Naive thymus-derived CD8-positive, alpha-beta T cell (primary cell): ENCODE measurements at regions not wholly inside any gene's neighbourhood (a gene's known extent, or its start where the extent isn't known, plus 50 kb on each side); places are given as distances from the start of the nearest gene placed in this dataset.

Source experiments
- ATAC-seq, 2 donors: fragments of 150-1000 bp; cut with Tn5 transposase in 1 of 2; sonication (Bioruptor Pico), chemical (Tn5 transposase) in 1 of 2; 1 replicate in 1 of 2; 2 replicates in 1 of 2; pipeline ENCODE4 v1.10.0; 2021; ENCODE audit warnings: mild to moderate bottlenecking in 2 of 2, moderate library complexity in 2 of 2
- POLR2A ChIA-PET: fragments of 350-600 bp; sonication (Branson Sonifier 250); formaldehyde crosslinking; loops from one replicate; lab custom pipeline; 2021; ENCODE audit warnings: antibody characterized with exemption; lab: Charles Lee
- DNase-seq, 10 donors: peaks; one replicate each; pipeline versions ENCODE4 v3.0.0 to v3.0.0-alpha.2; 2020 to 2022
- H3K27ac Mint-ChIP-seq, 10 donors: one replicate each; pipeline ENCODE4 v1.8.0; 2020 to 2022; ENCODE audit warnings: mild to moderate bottlenecking in 10 of 10, mixed read lengths in 10 of 10, moderate library complexity in 4 of 10, inconsistent platforms in 1 of 10
- H3K27me3 Mint-ChIP-seq, 5 donors: one replicate each; pipeline ENCODE4 v1.8.0; 2021 to 2022; ENCODE audit warnings: mixed read lengths in 5 of 5
- H3K36me3 Mint-ChIP-seq, 3 donors: one replicate each; pipeline ENCODE4 v1.8.0; 2020 to 2022; ENCODE audit warnings: mixed read lengths in 3 of 3, mild to moderate bottlenecking in 2 of 3, inconsistent platforms in 1 of 3
- H3K4me1 Mint-ChIP-seq, 4 donors: one replicate each; pipeline ENCODE4 v1.8.0; 2021 to 2022; ENCODE audit warnings: mixed read lengths in 4 of 4
- H3K4me3 Mint-ChIP-seq, 10 donors: one replicate each; pipeline ENCODE4 v1.8.0; 2020 to 2022; ENCODE audit warnings: mild to moderate bottlenecking in 10 of 10, mixed read lengths in 10 of 10, moderate library complexity in 6 of 10, inconsistent platforms in 1 of 10
- H3K9me3 Mint-ChIP-seq, 9 donors: one replicate each; pipeline ENCODE4 v1.8.0; 2020 to 2022; ENCODE audit warnings: mixed read lengths in 9 of 9, mild to moderate bottlenecking in 3 of 9, inconsistent platforms in 1 of 9, moderate library complexity in 1 of 9

GRCh38 chr3:158882445-158882844 is 80.6 kb downstream of the MFSD1 start:
- peaks cover 0 to 3% (median 0%) of the 10 kb centered on the region in 5 donors for H3K27me3 Mint-ChIP-seq
- POLR2A ChIA-PET, result no interaction called here
- no peak overlapping the region for H3K27ac Mint-ChIP-seq
- H3K36me3 Mint-ChIP-seq, result peaks cover 0 to 24% (median 12%) of the 10 kb centered on the region in 3 donors
- DNase-seq (no peak), ATAC-seq (no peak)
- no peak overlapping the region for H3K4me3 Mint-ChIP-seq
- peaks cover 8 to 30% (median 17%) of the 10 kb centered on the region in 9 donors for H3K9me3 Mint-ChIP-seq
- peaks cover 0 to 2% (median 0%) of the 10 kb centered on the region in 4 donors for H3K4me1 Mint-ChIP-seq

- Mint-ChIP-seq H3K9me3 (no peaks in the 10 kb centered on the region), H3K4me1 (no peaks in the 10 kb centered on the region), H3K36me3 (peaks cover 0 to 3% (median 0%) of the 10 kb centered on the region in 3 donors), H3K27ac (no peak overlapping the region), H3K27me3 (peaks cover 0 to 10% (median 2%) of the 10 kb centered on the region in 5 donors), H3K4me3 (no peak overlapping the region)
- no peak for ATAC-seq
- POLR2A ChIA-PET, result no interaction called here
- DNase-seq, result no peak
Measured at GRCh38 chr3:158896729-158897128, 94.9 kb downstream of the MFSD1 start.

- H3K27ac Mint-ChIP-seq, result no peak overlapping the region
- POLR2A ChIA-PET, result no interaction called here
- H3K36me3 Mint-ChIP-seq, result no peaks in the 10 kb centered on the region
- DNase-seq (no peak), ATAC-seq (no peak)
- peaks cover 2 to 20% (median 9%) of the 10 kb centered on the region in 5 donors for H3K27me3 Mint-ChIP-seq
- H3K4me3 Mint-ChIP-seq, result no peak overlapping the region
- H3K4me1 Mint-ChIP-seq, result no peaks in the 10 kb centered on the region
- peaks cover 0 to 4% (median 0%) of the 10 kb centered on the region in 9 donors for H3K9me3 Mint-ChIP-seq
Measured at GRCh38 chr3:158906749-158907148, 104.9 kb downstream of the MFSD1 start.

- H3K4me1 Mint-ChIP-seq, result no peaks in the 10 kb centered on the region
- no peak overlapping the region for H3K27ac Mint-ChIP-seq
- POLR2A ChIA-PET, result no interaction called here
- no peaks in the 10 kb centered on the region for H3K36me3 Mint-ChIP-seq
- DNase-seq (no peak), ATAC-seq (no peak)
- H3K9me3 Mint-ChIP-seq, result peaks cover 0 to 4% (median 0%) of the 10 kb centered on the region in 9 donors
- no peak overlapping the region for H3K4me3 Mint-ChIP-seq
- H3K27me3 Mint-ChIP-seq, result peaks cover 2 to 20% (median 11%) of the 10 kb centered on the region in 5 donors
Measured at GRCh38 chr3:158908187-158908734, 106.4 kb downstream of the MFSD1 start.

- Mint-ChIP-seq H3K36me3 (no peaks in the 10 kb centered on the region), H3K27ac (no peak overlapping the region), H3K4me1 (no peaks in the 10 kb centered on the region), H3K4me3 (no peak overlapping the region), H3K9me3 (peaks cover 0 to 4% (median 0%) of the 10 kb centered on the region in 9 donors), H3K27me3 (peaks cover 4 to 20% (median 11%) of the 10 kb centered on the region in 5 donors)
- DNase-seq (no peak), ATAC-seq (no peak)
- POLR2A ChIA-PET, result no interaction called here
Measured at GRCh38 chr3:158909870-158910269, 108.0 kb downstream of the MFSD1 start.

GRCh38 chr3:158911586-158911985 is 109.7 kb downstream of the MFSD1 start:
- Mint-ChIP-seq H3K4me1 (no peaks in the 10 kb centered on the region), H3K4me3 (no peak overlapping the region), H3K27ac (no peak overlapping the region), H3K36me3 (no peaks in the 10 kb centered on the region), H3K27me3 (peaks cover 4 to 20% (median 9%) of the 10 kb centered on the region in 5 donors), H3K9me3 (peaks cover 0 to 2% (median 0%) of the 10 kb centered on the region in 9 donors)
- DNase-seq (no peak), ATAC-seq (no peak)
- POLR2A ChIA-PET, result no interaction called here

- no peaks in the 10 kb centered on the region for H3K36me3 Mint-ChIP-seq
- ATAC-seq (no peak), DNase-seq (no peak)
- H3K4me3 Mint-ChIP-seq, result no peak overlapping the region
- H3K27ac Mint-ChIP-seq, result no peak overlapping the region
- H3K9me3 Mint-ChIP-seq, result no peaks in the 10 kb centered on the region
- H3K27me3 Mint-ChIP-seq, result peaks cover 2 to 18% (median 7%) of the 10 kb centered on the region in 5 donors
- POLR2A ChIA-PET, result no interaction called here
- H3K4me1 Mint-ChIP-seq, result no peaks in the 10 kb centered on the region
Measured at GRCh38 chr3:158912188-158912587, 110.3 kb downstream of the MFSD1 start.

- ATAC-seq (no peak), DNase-seq (no peak)
- Mint-ChIP-seq H3K4me1 (no peaks in the 10 kb centered on the region), H3K36me3 (no peaks in the 10 kb centered on the region), H3K4me3 (no peak overlapping the region), H3K9me3 (no peaks in the 10 kb centered on the region), H3K27me3 (peaks cover 2 to 18% (median 4%) of the 10 kb centered on the region in 5 donors), H3K27ac (no peak overlapping the region)
- POLR2A ChIA-PET, result no interaction called here
Measured at GRCh38 chr3:158912621-158913020, 110.8 kb downstream of the MFSD1 start.

GRCh38 chr3:158916111-158916510 is 114.3 kb downstream of the MFSD1 start:
- Mint-ChIP-seq H3K36me3 (no peaks in the 10 kb centered on the region), H3K27ac (no peak overlapping the region), H3K9me3 (peaks cover 0 to under 1% (median 0%) of the 10 kb centered on the region in 9 donors), H3K4me1 (no peaks in the 10 kb centered on the region), H3K27me3 (peaks cover 0 to 19% (median 2%) of the 10 kb centered on the region in 5 donors), H3K4me3 (no peak overlapping the region)
- no peak for ATAC-seq
- POLR2A ChIA-PET, result no interaction called here
- no peak for DNase-seq

GRCh38 chr3:158918008-158918407 is 116.2 kb downstream of the MFSD1 start:
- Mint-ChIP-seq H3K4me1 (no peaks in the 10 kb centered on the region), H3K9me3 (peaks cover 0 to 2% (median 0%) of the 10 kb centered on the region in 9 donors), H3K27me3 (peaks cover 0 to 12% (median 1%) of the 10 kb centered on the region in 5 donors), H3K27ac (no peak overlapping the region), H3K36me3 (no peaks in the 10 kb centered on the region), H3K4me3 (no peak overlapping the region)
- POLR2A ChIA-PET, result no interaction called here
- no peak for ATAC-seq
- no peak for DNase-seq

- no peaks in the 10 kb centered on the region for H3K4me1 Mint-ChIP-seq
- POLR2A ChIA-PET, result no interaction called here
- ATAC-seq, result no peak
- H3K27ac Mint-ChIP-seq, result no peak overlapping the region
- no peak for DNase-seq
- peaks cover 0 to 2% (median 0%) of the 10 kb centered on the region in 9 donors for H3K9me3 Mint-ChIP-seq
- H3K27me3 Mint-ChIP-seq, result peaks cover 0 to 12% (median 2%) of the 10 kb centered on the region in 5 donors
- H3K36me3 Mint-ChIP-seq, result no peaks in the 10 kb centered on the region
- H3K4me3 Mint-ChIP-seq, result no peak overlapping the region
Measured at GRCh38 chr3:158918451-158918850, 116.6 kb downstream of the MFSD1 start.

GRCh38 chr3:158920371-158920770 is 118.5 kb downstream of the MFSD1 start:
- POLR2A ChIA-PET, result no interaction called here
- Mint-ChIP-seq H3K4me1 (no peaks in the 10 kb centered on the region), H3K4me3 (no peak overlapping the region), H3K27me3 (peaks cover 0 to 9% (median 1%) of the 10 kb centered on the region in 5 donors), H3K27ac (no peak overlapping the region), H3K9me3 (peaks cover 0 to 2% (median 0%) of the 10 kb centered on the region in 9 donors), H3K36me3 (no peaks in the 10 kb centered on the region)
- DNase-seq, result no peak
- no peak for ATAC-seq

GRCh38 chr3:158925021-158925420 is 123.2 kb downstream of the MFSD1 start:
- no peaks in the 10 kb centered on the region for H3K4me1 Mint-ChIP-seq
- POLR2A ChIA-PET, result no interaction called here
- no peak for DNase-seq
- ATAC-seq, result no peak
- peaks cover 1 to 9% (median 3%) of the 10 kb centered on the region in 5 donors for H3K27me3 Mint-ChIP-seq
- no peak overlapping the region for H3K4me3 Mint-ChIP-seq
- H3K9me3 Mint-ChIP-seq, result peaks cover 0 to 4% (median 0%) of the 10 kb centered on the region in 9 donors
- H3K27ac Mint-ChIP-seq, result no peak overlapping the region
- H3K36me3 Mint-ChIP-seq, result no peaks in the 10 kb centered on the region
